Epithelial cell of prostate (primary cell): ENCODE measurements at regions not wholly inside any gene's neighbourhood (a gene's known extent, or its start where the extent isn't known, plus 50 kb on each side); places are given as distances from the start of the nearest gene placed in this dataset.
A peak's percentile ranks its signal among the peaks of the same experiment; 100 is the strongest.

Experiments used
- DNase-seq: peaks from one replicate; pipeline ENCODE4 v3.0.0-alpha.2; 2011; ENCODE audit warnings: low read depth, low spot score
- H3K27ac ChIP-seq: fragments of 450-650 bp; 2 replicates; pipeline ENCODE4 v1.5.1; 2017; ENCODE audit warnings: mild to moderate bottlenecking

DNA sequence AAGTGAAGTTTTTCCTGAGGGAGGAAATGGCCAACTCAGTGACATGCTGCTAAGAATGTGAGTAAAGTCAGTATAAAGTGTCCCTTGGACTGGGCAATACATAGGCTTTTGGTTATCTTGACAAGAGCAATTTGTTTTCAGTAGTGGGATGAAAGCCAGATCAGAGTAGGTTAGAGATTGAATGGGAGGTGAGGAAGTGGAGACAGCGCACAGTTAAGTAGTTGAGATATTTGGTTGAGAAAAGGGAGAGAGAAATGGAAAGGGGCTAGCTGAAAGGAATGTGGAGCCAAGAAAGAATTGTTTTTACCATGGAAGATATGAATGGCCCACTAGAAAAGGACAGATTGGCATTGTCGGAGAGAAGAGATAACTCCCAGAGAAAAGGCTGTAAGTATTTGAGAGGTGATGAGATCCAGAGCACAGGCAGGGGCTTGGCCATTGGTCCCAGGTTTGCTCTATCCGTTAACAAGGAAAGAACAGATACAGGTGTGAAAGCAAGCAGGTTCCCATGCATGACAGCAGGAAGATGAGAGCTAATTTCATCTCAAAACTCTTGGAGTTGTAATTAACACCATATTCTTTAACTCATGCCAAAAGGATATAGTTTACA is 392.0 kb downstream of the NR2F1-AS1 start:
- H3K27ac ChIP-seq = peak overlapping the region; percentile 24
- no peak for DNase-seq

DNA sequence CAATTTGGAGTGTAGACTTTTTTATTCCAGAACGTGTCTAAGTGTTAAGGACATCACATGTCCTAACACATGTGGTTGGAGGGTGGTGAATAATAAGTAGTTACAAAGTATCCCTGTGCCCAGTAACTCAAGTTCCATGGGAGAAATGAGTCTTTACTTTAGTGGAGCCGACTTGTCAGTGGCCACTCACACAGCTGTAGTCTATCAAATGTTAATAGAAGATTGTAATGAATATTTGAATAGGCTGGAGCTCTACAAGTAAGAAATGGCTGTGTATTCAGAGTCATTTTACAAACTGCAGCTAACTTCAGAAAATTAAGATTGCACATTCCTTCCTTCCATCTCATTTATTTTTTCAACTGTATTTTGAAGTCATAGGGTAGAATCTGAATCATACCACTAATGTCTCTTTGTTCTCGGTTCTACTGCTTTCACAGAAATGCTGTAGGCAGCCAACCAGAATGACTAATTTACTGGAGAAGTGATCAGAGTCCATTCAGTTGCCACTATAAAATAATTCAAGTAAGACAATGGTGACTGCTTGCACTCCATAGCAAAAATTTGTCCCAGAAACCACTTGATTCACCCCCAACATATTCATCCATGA is 394.8 kb downstream of the NR2F1-AS1 start:
- DNase-seq = no peak

DNA sequence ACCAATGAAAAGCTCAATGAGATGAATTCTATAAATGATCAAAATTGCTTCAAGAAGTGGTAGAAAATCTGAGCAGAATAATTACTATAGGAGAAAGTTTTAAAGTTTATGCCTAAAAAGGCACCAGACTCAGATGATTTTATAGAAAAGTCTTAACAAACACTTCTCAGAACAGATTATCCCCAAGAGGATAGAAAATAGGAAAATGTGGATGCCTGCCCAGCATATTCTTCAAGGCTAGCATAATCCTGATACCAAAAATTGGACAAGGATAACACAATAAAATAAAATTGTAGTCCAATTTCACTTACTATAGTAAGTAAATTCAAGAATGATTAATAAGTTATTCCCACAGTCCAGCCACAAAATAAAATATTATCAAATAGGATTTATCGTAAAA is 397.0 kb downstream of the NR2F1-AS1 start:
- no peak for DNase-seq
- H3K27ac ChIP-seq = no peak overlapping the region

More for the DNA sequence above, 394.8 kb downstream of the NR2F1-AS1 start:
- H3K27ac ChIP-seq = no peak overlapping the region

DNA sequence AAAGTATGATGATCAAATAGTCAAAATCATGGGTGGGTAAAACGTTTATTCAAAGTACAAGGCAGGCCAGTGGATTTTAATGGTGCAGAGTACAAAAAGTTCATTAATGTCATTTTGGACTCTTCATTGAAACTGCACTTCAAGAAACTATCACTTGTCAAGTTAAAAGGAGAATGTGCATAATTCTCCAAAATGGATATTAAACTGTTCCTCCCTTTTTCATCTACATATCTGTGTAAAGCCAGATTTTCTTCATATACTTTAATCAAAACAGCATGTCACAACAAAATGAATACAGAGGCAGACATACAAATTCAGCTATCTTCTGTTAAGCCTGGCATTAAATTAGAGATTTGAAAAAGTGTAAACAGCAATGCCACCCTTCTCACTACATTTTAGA is 401.6 kb downstream of the NR2F1-AS1 start:
- H3K27ac ChIP-seq = no peak overlapping the region
- no peak for DNase-seq

DNA sequence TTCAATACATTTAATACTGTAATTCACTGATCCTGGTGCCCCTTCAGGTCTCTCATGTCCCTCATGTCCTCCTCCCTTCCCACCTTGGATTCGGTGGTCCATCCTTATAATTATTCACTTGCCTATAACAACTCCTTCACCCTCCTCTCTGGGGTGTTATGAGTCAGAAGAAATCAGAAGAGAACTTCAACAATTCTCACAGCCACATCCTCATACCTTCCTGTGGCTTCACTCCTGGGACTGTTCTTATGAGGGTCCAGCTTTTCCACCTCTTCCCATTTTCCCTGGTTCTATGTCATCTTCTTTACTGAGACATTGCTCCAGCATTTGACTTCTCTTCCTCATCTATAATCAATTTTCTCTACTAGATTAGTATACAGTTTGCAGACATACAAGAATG is 406.1 kb downstream of the NR2F1-AS1 start:
- no peak for DNase-seq
- no peak overlapping the region for H3K27ac ChIP-seq

DNA sequence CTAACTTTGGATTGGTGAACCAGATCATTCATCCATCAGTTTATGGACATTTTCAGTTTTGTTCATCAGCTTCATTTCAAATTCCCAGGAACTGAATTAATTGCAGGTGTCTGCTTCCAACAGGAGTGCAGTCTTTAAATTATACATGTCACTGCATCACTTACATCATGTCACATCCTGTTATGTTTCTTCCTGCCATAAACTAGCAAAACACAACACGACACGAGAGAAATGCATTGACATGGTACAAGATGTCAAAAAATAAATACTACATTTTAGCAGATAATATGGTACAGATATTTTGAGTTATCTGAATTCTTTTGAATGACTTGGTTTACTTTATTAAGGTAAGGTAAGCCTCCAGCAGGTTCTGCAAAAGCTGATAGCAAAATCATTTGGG is 415.5 kb downstream of the NR2F1-AS1 start:
- H3K27ac ChIP-seq = no peak overlapping the region
- DNase-seq = no peak

DNA sequence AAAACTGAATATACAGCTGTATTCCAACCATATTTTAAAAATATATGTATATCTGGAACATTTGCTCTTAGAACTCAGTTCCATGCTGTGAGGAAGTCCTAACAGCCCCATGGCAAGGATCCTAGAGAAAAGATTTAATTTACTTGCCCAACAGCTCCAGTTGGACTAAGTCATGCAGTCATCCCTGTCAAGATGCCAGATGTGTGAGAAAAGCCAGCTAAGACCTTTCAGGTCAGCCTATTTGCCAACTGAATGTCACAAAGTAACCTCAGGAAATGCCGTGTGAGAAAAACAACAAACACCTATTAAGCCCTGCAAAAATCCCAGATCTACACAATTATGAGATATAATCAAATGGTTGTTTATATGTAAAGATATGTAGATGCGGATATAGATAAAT is 416.3 kb downstream of the NR2F1-AS1 start:
- no peak for DNase-seq
- peak overlapping the region; percentile 95 for H3K27ac ChIP-seq

DNA sequence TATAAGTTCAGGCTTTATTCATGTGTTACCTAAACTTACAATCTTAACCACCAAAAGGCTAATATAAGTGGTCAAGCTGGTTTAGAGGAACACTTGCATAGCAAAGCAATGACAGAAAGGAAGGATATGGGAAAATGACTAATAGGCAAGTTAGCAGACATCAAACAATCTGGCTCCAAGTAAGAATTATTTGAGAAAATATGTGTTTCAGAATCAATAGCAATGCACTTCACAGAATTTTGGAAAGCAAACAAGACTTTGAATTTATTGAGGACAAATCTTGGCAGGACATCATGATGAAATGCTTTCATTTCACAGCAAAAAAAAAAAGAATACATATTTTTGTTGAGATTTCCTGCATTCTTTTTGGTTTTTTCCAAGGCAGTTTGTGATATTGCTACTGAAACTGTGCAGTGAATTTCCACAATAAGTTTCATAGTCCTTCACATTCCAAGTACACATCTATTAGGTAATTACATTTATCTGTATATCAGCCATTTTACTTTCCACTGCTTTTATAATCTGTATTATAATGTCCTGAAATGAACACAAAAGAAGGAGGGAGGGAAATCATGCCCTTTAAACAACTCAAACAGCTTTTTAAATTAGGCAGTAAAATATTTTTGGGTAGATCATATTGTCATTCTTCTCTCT is 417.9 kb downstream of the NR2F1-AS1 start:
- DNase-seq = peak; percentile 41
- H3K27ac ChIP-seq = peak overlapping the region; percentile 95

DNA sequence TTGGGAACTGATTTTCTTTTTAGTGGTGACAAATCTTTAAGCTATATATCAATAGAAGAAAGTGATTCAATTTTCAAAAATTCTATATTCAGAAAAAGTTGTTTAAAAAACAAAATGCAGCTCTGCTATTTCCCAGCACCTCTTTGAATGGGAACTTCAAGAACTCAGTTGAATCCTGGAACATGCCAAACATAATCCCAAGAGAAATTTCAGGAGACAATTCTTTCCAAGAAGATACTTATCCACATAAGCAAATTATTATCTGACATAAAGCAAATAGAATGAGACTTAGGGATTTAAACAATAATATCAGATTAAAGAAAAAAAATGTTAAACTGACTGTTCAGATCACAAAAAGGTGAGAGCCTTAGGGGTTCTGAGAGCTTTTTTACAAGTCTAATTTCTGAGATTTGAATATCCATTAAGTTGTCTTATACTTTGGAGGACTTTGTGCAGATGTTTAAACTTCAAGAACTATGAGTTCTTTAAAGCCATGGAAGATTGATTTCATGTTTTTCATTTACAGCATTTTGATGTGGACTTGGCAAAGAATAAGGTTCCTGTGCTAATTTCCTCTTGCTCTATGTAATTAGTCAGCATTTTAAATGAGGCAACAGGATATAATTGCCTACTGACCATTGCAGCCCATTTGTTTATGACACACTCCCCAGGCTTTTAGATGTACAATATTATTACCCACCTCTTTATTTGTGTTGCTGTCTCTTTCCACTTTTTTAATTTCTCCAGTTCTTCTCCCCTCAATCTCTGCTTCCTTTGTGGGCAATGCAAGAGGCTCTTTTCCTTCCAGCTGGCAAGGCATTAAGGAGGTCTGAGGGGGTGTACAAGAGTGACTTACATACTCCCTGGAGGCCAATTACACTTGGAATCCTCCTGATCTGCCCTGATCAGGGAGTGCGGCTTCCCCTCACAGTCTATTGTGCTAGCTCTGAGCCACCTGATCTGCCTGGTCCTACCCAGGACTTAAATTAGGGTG is 419.1 kb downstream of the NR2F1-AS1 start:
- peak overlapping the region; percentile 95 for H3K27ac ChIP-seq
- DNase-seq = peak; percentile 6

DNA sequence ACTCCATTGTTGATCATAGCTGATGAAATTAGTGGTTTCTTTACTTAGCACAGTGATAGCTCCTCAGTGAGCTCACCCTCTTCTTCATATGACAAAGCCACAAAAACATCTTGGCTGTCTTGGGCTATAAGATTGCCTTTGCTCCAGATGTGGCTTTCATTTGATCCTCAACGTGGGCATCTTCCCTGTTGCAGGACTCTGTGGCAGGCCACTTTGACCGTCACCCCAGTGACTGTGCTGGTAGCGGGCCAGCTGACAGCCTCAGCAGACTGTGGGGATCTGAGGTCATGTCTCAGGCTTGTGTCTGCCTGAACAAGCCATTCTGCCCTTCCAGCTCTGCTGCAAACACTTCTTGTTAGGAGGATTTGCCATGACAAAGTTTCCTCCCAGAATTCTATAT is 422.2 kb downstream of the NR2F1-AS1 start:
- H3K27ac ChIP-seq = no peak overlapping the region
- DNase-seq = no peak

DNA sequence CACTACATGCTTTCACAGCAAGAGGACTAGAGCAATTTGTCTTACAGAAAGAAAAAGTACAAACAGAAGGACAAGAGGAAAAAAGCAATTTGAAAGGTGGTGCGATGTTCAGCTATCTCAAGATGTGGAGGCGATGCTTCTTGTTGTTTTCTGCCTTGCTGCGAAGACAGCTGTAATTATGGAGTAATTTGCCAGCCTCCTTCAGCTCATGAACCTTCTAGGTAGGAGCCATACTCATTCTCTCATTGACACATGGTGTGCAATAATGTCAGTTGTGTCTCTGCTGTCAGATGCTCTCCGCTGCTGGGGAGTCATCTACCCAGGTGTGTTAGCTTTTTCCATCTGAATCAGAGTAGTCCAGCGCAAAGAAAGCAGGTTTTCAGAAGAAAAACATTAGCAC is 424.5 kb downstream of the NR2F1-AS1 start:
- no peak for DNase-seq
- H3K27ac ChIP-seq = no peak overlapping the region

DNA sequence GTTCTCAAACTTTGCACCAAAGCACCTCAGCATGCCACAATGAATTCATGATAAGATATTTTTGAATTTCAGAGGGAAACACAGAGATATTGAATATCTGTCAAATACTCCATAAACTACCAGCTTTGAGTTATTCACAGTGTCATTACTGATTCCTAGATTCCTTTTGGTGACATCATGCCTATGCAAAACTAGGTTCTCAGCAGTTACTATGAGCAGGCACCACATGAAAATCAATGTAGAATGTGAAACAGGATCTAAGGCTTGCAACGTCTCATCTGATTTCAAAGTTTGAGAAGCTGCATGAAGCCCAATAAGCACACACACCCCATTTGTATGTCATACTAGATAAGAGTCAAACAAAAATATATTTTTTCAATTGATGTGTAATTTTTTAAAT is 426.5 kb downstream of the NR2F1-AS1 start:
- H3K27ac ChIP-seq = no peak overlapping the region
- no peak for DNase-seq

DNA sequence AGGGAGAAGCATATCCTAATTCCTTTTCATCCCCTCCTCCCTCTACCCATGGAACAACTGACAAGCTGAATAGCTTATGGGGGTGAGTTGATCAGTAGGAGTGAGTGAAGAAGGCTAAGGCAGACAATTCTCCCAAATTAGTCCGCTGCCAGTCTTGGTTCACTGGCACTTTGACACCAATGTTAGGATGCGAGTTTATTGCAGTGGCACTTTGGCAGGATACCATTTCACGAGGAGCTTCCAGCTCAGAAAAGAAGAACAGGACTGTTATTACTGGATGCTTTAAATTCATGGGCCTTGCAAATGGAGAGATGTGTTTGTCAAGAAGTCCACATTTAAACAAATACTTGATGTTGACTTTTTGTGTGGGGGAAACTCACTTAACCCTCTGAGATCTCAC is 427.6 kb downstream of the NR2F1-AS1 start:
- DNase-seq = no peak
- no peak overlapping the region for H3K27ac ChIP-seq

DNA sequence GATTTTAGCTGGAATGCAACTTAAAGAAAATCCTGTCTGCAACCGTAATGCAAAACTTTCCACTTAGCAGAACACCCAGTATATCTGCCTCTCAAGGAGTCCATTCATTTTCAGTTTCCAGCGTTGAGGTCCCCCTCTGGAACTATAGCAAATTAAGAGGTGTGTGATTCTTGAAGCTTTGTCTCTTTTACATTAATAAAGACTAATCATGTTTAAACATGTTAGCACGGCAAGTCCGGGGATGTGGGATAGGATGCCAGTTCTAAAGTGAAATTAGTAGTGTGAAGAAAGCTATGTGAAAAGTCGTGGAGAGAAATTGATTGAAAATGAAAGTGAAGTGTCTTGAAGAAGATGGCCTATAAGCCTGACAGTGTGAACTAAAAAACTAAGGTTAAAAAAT is 429.1 kb downstream of the NR2F1-AS1 start:
- peak overlapping the region; percentile 20 for H3K27ac ChIP-seq
- no peak for DNase-seq

DNA sequence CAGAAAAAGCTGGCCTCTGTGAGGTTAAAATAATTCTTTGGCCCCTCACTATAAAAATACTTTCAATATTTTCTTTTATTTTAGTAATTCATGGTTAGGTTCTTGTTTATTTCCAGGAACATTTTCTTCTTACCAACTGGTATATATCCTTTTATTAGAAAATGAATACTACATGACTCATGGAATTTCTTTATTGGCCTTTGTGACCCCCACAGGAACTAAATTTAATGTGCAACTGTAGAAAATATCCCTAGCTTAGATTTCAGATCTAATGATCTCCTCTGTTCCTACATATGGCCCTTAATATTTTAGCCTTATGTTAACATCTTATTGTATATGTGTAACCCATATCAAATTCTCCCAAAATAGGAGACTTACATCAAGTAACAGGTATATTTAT is 429.9 kb downstream of the NR2F1-AS1 start:
- H3K27ac ChIP-seq = peak overlapping the region; percentile 20
- no peak for DNase-seq

DNA sequence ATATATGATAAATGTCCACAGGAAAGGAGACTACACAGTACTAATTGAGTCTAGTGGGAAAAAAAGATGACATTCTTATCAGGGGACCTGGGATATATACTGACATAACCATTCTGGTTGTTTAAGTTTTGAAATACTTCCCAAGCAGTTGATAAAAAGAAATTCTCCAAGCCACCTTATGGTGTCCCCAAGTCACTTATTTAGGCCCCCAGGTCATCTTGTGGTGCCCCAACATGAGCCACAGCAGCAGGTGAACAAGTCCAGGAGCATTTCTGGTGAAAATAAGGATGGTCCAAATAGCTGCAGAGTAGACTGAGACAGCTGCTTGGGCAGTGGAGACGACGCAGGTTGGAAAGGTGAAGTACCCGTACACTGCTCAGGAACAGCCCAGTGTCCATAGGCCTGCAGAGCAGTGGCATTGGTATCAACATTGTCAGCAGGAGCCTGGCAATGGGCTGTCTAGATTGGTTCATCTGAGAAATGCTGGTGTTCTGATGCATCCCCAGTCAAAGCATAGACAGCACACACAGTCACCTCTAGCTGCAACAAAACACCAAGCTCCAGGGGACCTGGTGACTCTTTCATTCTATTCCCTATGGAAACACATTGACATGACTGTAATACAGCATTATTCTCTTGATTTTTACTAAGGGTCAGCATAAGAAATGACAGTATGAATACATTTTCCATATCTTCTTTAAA is 430.6 kb downstream of the NR2F1-AS1 start:
- H3K27ac ChIP-seq = no peak overlapping the region
- DNase-seq = no peak

DNA sequence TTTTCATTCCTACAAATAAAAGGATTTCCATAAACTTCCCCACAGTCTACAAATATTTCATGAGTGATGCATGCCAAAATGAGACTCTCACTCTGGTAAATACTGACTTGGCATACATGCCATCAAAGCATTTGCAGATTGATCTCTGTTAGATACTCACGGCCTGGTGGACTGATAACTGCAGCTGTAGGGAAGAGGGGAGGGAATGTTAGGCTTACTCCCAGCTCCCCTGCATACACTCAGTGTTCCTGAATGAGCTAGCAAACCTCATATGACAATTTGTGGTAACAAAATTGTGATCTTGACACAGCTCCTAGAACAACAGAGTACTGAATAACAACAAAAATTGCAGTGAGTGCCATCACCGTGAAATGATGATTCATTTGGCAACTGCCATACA is 435.3 kb downstream of the NR2F1-AS1 start:
- no peak overlapping the region for H3K27ac ChIP-seq
- DNase-seq = no peak

DNA sequence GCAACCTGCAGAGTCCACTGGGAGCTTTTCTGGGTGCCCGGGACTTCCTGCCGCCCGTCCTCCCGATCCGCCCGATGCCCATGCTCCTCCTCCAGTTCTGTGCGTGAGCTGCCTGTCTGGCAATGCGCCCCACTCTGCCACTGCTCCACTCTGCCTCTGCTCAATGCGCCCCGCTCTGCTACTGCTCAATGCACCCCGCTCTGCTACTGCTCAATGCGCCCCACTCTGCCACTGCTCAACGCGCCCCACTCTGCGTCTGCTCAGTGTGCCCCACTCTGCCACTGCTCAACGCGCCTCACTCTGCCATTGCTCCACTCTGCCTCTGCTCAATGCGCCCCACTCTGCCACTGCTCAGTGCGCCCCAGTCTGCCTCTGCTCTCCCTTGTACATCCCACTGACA is 436.0 kb downstream of the NR2F1-AS1 start:
- H3K27ac ChIP-seq = no peak overlapping the region
- no peak for DNase-seq

DNA sequence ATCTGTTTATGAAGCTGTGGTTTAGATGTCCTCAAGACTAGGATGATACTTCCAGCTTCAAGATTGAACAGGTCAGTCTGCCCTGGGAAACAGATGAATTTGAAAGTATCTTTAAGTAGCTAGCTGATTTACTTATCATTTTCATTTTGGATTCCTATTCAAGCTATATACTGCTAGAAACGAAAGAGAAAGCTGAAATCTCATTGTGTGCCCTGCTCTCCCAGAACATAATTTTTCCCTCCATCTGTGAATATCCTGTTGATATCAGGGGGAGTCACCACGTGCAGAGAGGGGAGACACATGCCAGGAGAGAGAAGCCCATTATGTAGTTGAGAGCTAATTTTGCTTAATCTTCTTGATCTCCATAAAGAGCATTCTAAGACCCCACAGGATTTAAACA is 439.1 kb downstream of the NR2F1-AS1 start:
- no peak overlapping the region for H3K27ac ChIP-seq
- no peak for DNase-seq
